MM.1S (cell line): ENCODE measurements at regions not wholly inside any gene's neighbourhood (a gene's known extent, or its start where the extent isn't known, plus 50 kb on each side); places are given as distances from the start of the nearest gene placed in this dataset.

Experiments used
- DNase-seq: peaks from one replicate; pipeline ENCODE4 v3.0.0-alpha.2; 2015
- H2AFZ ChIP-seq: fragments of 300-600 bp; sonication (generic); 2 replicates; pipeline ENCODE4 v1.6.0; 2016; ENCODE audit warnings: antibody characterized with exemption, low read length
- H3F3A ChIP-seq: fragments of 300-600 bp; sonication (generic); 2 replicates; pipeline ENCODE4 v1.6.1; 2016; ENCODE audit warnings: mild to moderate bottlenecking, antibody characterized with exemption, low read length, moderate library complexity, mixed read lengths; ENCODE audit not compliant: insufficient read depth
- H3K27ac ChIP-seq: fragments of 300-600 bp; sonication (generic); 2 replicates; pipeline ENCODE4 v1.5.1; 2016; ENCODE audit warnings: mild to moderate bottlenecking, low read length
- H3K27me3 ChIP-seq: fragments of 300-600 bp; sonication (generic); replicated peaks from 2 replicates; pipeline ENCODE4 v1.6.0; 2016; ENCODE audit warnings: low read length; ENCODE audit not compliant: insufficient read depth
- H3K36me3 ChIP-seq: fragments of 300-600 bp; sonication (generic); replicated peaks from 2 replicates; pipeline ENCODE4 v1.6.1; 2016; ENCODE audit warnings: mild to moderate bottlenecking, low read length, mixed read lengths; ENCODE audit not compliant: insufficient read depth
- H3K4me1 ChIP-seq: fragments of 300-600 bp; sonication (generic); 2 replicates; pipeline ENCODE4 v1.6.1; 2016; ENCODE audit warnings: low read length, mixed read lengths
- H3K4me2 ChIP-seq: fragments of 300-600 bp; sonication (generic); 2 replicates; pipeline ENCODE4 v1.6.0; 2016; ENCODE audit warnings: low read depth, low read length
- H3K4me3 ChIP-seq: fragments of 300-600 bp; sonication (generic); 2 replicates; pipeline ENCODE4 v1.5.1; 2016; ENCODE audit warnings: low read length, mixed read lengths
- H3K79me2 ChIP-seq: fragments of 300-600 bp; sonication (generic); 2 replicates; pipeline ENCODE4 v1.6.1; 2016; ENCODE audit warnings: mixed run types, low read length, mixed read lengths
- H3K9ac ChIP-seq: fragments of 300-600 bp; sonication (generic); 2 replicates; pipeline ENCODE4 v1.6.1; 2016; ENCODE audit warnings: low read length, mixed read lengths
- H3K9me2 ChIP-seq: fragments of 300-600 bp; sonication (generic); replicated peaks from 2 replicates; pipeline ENCODE4 v1.6.1; 2016; ENCODE audit warnings: mild to moderate bottlenecking, low read length, mixed read lengths; ENCODE audit not compliant: insufficient read depth
- H3K9me3 ChIP-seq: fragments of 300-600 bp; sonication (generic); replicated peaks from 2 replicates; pipeline ENCODE4 v1.6.1; 2016; ENCODE audit warnings: mild to moderate bottlenecking, low read length, mixed read lengths; ENCODE audit not compliant: insufficient read depth
- H4K20me1 ChIP-seq: fragments of 300-600 bp; sonication (generic); 2 replicates; pipeline ENCODE4 v1.6.1; 2016; ENCODE audit warnings: mild to moderate bottlenecking, low read length, moderate library complexity, mixed read lengths; ENCODE audit not compliant: insufficient read depth
- CTCF ChIP-seq: fragments of 300-600 bp; sonication (generic); IDR thresholded peaks from 2 replicates; pipeline ENCODE4 v1.5.1; 2016; ENCODE audit warnings: antibody characterized with exemption, low read length, mixed read lengths
- EZH2 ChIP-seq: fragments of 300-600 bp; sonication (generic); optimal IDR thresholded peaks from 2 replicates; pipeline ENCODE3; 2017; ENCODE audit warnings: low read depth, mild to moderate bottlenecking, antibody characterized with exemption, low read length, mixed read lengths
- EZH2phosphoT487 ChIP-seq: fragments of 300-600 bp; sonication (generic); IDR thresholded peaks from 2 replicates; pipeline ENCODE4 v1.6.1; 2018; ENCODE audit warnings: antibody characterized with exemption, low read length

- H3K4me2 ChIP-seq = no peak overlapping the region
- TF ChIP-seq EZH2phosphoT487 (no peak), CTCF (no peak), EZH2 (no peak)
- H3K9ac ChIP-seq = no peak overlapping the region
- no peaks in the 10 kb centered on the region for H3K9me2 ChIP-seq
- no peaks in the 10 kb centered on the region for H3K27me3 ChIP-seq
- no peak overlapping the region for H3K4me3 ChIP-seq
- DNase-seq = no peak
- H3K4me1 ChIP-seq = no peaks in the 10 kb centered on the region
- H4K20me1 ChIP-seq = no peaks in the 10 kb centered on the region
- no peaks in the 10 kb centered on the region for H3K79me2 ChIP-seq
- no peaks in the 10 kb centered on the region for H3K36me3 ChIP-seq
- H3F3A ChIP-seq = no peaks in the 10 kb centered on the region
- no peaks in the 10 kb centered on the region for H3K9me3 ChIP-seq
- no peak overlapping the region for H2AFZ ChIP-seq
- no peak overlapping the region for H3K27ac ChIP-seq
Observed at GRCh38 chr5:11992518-11992917, 88.3 kb upstream of the CTNND2 start.

GRCh38 chr5:11985993-11986392, 81.7 kb upstream of the CTNND2 start:
- TF ChIP-seq CTCF (no peak), EZH2phosphoT487 (no peak), EZH2 (no peak)
- no peak for DNase-seq
- no peak overlapping the region for H3K9ac ChIP-seq

GRCh38 chr5:11984196-11984595, 80.0 kb upstream of the CTNND2 start:
- no peaks in the 10 kb centered on the region for H4K20me1 ChIP-seq
- no peaks in the 10 kb centered on the region for H3F3A ChIP-seq
- no peak overlapping the region for H3K4me3 ChIP-seq
- no peak overlapping the region for H2AFZ ChIP-seq
- H3K27me3 ChIP-seq = no peaks in the 10 kb centered on the region
- H3K9me3 ChIP-seq = no peaks in the 10 kb centered on the region
- H3K79me2 ChIP-seq = no peaks in the 10 kb centered on the region
- TF ChIP-seq CTCF = no peak
- no peak for TF ChIP-seq EZH2phosphoT487
- no peaks in the 10 kb centered on the region for H3K36me3 ChIP-seq
- no peaks in the 10 kb centered on the region for H3K4me1 ChIP-seq
- H3K27ac ChIP-seq = no peak overlapping the region
- H3K9ac ChIP-seq = no peak overlapping the region
- no peak overlapping the region for H3K4me2 ChIP-seq
- H3K9me2 ChIP-seq = no peaks in the 10 kb centered on the region
- DNase-seq = no peak

More at GRCh38 chr5:11985993-11986392, 81.7 kb upstream of the CTNND2 start:
- Histone ChIP-seq H3K27ac (no peak overlapping the region), H3K4me1 (no peaks in the 10 kb centered on the region), H2AFZ (no peak overlapping the region), H4K20me1 (no peaks in the 10 kb centered on the region), H3K27me3 (no peaks in the 10 kb centered on the region), H3F3A (no peaks in the 10 kb centered on the region), H3K4me3 (no peak overlapping the region), H3K36me3 (no peaks in the 10 kb centered on the region), H3K9me3 (no peaks in the 10 kb centered on the region), H3K4me2 (no peak overlapping the region), H3K79me2 (no peaks in the 10 kb centered on the region), H3K9me2 (no peaks in the 10 kb centered on the region)

- H3F3A ChIP-seq = no peaks in the 10 kb centered on the region
- TF ChIP-seq EZH2 (no peak), EZH2phosphoT487 (no peak), CTCF (no peak)
- H3K4me3 ChIP-seq = no peak overlapping the region
- H3K9ac ChIP-seq = no peak overlapping the region
- no peak overlapping the region for H2AFZ ChIP-seq
- H3K27ac ChIP-seq = no peak overlapping the region
- no peaks in the 10 kb centered on the region for H3K27me3 ChIP-seq
- no peaks in the 10 kb centered on the region for H3K9me3 ChIP-seq
- H3K4me1 ChIP-seq = no peaks in the 10 kb centered on the region
- no peaks in the 10 kb centered on the region for H4K20me1 ChIP-seq
- no peaks in the 10 kb centered on the region for H3K36me3 ChIP-seq
- no peaks in the 10 kb centered on the region for H3K9me2 ChIP-seq
- no peak for DNase-seq
- H3K79me2 ChIP-seq = no peaks in the 10 kb centered on the region
- H3K4me2 ChIP-seq = no peak overlapping the region
Observed at GRCh38 chr5:11981986-11982385, 77.7 kb upstream of the CTNND2 start.
